HG02571 (cell line): ENCODE measurements at regions not wholly inside any gene's neighbourhood (a gene's known extent, or its start where the extent isn't known, plus 50 kb on each side); places are given as distances from the start of the nearest gene placed in this dataset.
A peak's percentile ranks its signal among the peaks of the same experiment; 100 is the strongest.
"Not testable (repeated sequence)": the region's sequence is repeated elsewhere in the genome, so short reads cannot be mapped to it uniquely, and the experiment has no call there.

ENCODE experiments used
- ATAC-seq: cut with Tn5 transposase; IDR thresholded peaks from one replicate; pipeline ENCODE4 v1.9.1; 2021; ENCODE audit warnings: mild to moderate bottlenecking, moderate library complexity; ENCODE audit not compliant: unreplicated experiment

DNA sequence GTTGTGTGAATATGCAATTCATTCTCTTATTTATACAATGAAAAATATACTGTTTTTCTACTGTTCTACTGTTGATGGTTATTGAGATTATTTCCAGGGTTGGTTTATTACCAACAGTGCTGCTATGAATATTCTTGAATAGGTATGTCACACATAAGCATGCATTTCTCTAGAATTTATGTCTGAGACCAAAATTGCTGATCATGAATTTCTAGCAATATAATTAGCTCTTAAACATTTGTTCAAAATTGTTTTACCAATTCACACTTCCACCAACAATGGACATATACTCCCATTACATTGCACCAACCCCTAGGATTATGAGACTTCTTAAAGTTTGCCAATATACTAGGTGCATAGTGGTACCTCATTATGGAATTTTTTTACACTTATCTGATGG is 164.1 kb upstream of the KCNQ5 start:
- no peak for ATAC-seq

DNA sequence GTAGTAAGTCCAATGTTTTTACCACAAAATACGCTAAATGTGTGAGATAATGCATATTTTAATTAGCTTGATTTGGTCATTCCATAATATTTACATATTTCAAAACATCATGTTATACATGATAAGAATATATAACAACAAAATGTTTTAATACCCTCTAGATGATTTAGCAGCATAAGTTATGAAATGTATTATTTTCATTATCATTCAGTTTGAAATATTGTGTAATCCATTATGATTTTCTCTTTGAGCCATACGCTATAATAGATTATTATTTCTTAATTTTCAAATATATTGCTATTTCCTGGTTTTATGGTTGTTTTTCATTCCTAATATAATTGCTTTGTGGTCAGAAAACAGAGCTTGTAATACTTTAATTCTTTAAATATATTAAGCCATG is 163.3 kb upstream of the KCNQ5 start:
- no peak for ATAC-seq

DNA sequence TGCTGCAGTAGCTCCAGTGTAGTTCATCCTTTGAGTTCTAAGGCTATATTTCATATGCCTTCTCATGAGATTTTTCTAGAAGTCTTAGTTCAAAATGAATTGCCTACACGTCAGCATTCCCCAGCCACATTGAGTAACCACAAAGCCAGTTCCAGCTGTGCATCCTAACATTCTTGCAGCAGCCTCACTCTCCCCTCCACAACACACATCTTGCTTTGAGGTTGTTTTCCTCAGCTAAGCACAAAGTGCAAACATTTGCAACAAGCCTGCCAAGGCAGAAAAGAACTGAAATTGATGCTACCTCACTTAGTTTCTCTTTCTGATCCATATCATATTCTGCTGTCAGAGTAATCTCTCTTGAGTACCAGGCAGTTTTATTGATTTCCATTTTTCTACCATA is 160.7 kb upstream of the KCNQ5 start:
- no peak for ATAC-seq

DNA sequence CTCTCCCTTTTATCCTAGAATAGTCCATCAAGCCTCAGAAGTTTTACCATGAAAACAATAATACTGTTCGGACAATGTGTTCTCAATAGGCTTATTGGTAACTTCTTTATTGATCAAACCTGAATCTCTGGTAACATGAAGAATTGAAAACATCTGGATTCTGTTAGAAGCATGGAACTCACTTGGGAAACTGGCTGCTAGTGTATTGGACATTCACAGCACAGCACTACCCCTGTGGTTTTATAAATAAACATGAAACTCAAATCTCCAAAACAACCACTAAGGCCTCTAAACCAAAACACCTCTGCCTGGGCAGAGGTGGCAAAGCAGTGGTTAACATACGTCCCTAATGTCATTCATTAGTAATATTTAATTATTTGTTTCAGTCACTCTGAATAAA is 157.6 kb upstream of the KCNQ5 start:
- ATAC-seq = no peak

DNA sequence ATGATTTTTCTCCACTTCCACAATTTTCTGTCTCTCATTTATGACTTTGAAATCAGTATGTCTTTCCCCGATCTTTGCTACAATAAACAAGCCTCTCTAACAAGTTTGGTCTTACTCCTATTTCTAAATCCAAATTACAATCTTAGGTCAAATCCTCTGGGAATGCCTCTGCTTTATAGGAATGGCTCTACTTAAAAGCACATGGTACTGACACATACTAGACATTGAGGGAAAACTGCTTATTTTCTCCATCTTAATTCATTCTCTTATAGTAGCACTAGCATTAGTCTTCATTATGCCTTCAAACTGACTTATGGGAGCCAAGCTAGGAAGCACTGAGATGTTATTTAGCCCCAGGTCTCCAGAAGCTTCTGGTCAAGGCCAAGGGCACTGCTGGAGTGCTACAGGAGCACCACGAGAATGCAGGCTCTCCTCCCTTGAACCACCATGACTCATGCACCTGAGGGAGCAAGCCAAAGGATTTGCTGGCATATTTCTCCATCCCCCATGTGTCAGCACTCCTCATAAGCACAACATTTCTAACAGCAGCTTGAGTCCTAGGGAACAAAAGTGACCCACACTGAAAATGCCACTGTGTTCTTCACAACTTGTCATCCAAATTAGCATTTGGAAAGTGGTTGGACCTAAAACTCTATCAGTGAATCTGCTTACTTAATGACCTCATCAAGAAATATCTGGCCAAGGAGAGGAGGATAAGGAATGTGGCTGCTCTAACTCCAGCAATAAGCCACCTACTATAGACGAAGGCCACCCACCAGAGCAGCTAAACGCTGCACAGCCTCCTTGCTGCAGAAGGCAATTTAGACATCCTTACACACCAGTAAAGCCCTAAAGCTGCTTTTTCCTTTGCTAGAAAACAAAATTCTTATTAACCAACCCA is 156.8 kb upstream of the KCNQ5 start:
- ATAC-seq = no peak

DNA sequence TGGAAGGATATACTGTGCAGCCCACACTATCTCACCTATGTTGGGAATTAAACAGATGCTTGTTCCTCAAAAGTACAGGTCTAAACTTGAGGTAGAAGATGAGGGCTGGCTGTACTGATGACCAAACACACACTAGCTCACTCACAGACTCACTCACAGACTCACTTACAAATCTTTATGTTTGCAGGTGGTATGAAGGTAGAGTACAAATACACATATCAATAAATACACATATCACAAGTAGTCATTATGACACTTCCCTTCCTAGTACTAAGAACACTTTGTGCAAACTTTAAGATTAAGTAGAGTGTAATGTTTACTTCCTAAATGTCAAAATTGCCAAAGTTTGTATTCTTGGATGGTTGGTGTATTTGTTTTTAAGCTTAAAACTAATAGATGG is 155.4 kb upstream of the KCNQ5 start:
- ATAC-seq = no peak

DNA sequence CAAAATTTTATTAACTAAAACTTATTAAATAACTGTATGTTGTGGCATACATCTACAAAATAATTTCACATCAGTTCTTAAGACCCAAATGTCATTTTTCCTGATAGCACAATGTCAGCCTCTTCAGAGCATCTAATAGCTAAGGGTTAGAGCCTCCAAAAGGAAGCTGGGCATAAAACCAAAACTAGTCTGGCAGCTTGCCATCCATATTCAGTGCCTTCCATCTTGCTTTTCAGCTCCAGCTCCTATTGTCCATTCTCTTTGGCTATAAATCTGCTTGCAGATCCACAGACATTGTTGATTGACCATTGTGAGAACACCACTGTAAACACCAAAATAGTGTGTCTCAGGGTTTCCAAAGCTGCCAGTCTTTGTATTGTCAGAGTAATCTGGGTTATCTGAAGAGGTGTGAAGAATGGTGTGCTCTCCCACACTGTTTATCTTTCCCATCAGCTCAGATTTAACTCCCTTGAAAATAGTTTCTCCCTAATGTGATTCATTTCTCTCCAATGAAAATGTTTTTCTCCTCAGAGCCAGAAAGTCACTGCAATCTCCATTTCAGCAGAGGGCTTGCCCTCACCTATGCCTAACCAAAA is 154.8 kb upstream of the KCNQ5 start:
- ATAC-seq = no peak

DNA sequence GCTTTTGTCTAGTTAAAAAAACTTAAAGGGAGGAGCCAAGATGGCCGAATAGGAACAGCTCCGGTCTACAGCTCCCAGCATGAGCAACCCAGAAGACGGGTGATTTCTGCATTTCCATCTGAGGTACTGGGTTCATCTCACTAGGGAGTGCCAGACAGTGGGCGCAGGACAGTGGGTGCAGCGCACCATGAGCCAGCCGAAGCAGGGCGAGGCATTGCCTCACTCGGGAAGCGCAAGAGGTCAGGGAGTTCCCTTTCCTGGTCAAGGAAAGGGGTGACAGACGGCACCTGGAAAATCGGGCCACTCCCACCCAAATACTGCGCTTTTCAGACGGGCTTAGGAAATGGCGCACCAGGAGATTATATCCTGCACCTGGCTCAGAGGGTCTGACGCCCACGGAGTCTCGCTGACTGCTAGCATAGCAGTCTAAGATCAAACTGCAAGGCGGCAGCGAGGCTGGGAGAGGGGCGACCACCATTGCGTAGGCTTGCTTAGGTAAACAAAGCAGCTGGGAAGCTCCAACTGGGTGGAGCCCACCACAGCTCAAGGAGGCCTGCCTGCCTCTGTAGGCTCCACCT is 152.4 kb upstream of the KCNQ5 start:
- ATAC-seq = not testable (repeated sequence)

DNA sequence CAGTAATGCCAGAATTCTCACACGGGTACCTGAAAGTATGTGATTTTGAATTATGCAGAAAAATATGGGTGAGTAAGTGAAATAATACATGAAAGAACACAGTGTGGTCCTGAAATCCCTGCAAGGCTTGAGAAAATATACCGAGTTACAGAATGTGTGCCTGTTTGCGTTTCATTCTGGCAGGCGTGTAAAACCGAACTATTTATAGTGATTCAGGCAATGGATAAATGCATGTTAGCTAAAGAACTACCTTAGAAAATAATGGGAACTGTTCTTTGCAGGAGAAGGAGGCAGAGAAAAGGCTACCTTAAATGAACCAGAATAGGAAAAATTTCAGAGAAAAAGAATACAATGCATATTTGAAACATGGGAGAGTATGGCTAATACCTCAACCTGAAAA is 145.8 kb upstream of the KCNQ5 start:
- no peak for ATAC-seq

DNA sequence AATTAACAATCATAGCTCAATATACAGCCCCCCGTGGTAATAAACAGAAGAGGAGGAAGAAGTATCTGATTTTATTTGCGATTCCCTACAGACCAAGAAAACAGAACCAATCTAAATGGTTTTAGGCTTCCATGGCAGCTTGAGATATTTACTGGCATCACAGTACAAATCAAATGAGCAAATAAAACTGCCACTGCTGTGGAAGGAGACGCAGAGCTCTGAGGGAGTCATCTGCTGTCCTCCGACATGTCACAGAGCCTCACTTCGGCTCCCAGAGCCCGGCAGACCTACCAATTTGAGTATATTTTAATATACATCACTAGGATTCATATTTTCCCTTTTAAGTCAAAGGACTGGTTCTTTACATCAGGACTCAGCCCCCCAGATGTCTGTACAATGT is 145.2 kb upstream of the KCNQ5 start:
- ATAC-seq = no peak

DNA sequence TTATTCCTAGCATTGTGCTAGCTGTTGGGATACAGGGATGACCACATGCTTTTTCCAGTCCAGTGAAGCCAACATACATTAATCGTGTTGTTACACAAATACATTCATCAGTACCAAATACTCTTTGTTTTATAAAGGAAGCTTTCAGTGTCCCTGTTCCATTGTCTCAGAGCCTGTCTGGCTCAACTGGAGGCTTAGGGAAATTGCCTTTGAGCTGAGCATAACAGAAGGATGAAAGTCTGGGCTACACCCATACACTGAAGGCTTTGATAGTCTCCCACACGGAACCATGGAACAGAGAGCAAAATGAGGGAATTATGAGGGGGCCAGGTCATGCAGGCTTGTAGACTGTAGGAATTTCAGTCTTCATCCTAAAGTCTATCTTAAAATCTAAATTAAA is 126.4 kb upstream of the KCNQ5 start:
- no peak for ATAC-seq

DNA sequence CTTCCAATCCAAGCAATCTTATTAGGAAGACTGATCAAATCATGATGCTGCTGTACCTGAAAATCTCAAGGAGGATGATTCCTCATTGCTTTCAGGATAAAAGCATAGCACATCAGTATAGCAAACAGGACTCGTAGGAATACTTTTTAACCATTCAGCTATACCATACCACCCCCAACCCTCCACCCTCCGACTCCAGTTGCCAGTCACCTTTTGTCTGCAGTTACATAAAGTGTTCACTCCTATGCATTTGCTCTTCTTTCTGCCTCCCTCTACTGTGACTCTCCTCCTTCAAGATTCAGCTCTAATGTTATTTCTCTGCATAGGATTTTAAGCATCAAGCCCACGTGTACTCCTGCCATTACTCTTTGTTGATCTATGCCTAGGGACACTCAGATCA is 124.7 kb upstream of the KCNQ5 start:
- no peak for ATAC-seq

DNA sequence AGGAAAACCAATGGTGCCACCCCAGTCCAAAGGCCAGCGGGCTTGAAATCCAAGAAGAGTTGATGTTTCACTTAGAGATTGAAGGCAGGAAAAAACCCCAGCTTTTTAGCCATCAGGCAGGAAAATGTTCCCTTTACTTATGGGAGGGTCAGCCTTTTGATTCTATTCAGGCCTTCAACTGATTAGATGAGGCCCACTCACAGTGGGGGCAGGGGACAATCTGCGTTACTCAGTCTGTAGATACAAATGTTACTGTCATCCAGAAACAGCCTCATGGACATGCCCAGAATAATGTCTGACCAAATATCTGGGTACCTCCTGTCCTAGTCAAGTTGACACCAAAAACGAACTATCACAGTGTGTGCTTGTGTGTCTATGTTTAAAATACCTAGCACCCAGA is 121.2 kb upstream of the KCNQ5 start:
- no peak for ATAC-seq

DNA sequence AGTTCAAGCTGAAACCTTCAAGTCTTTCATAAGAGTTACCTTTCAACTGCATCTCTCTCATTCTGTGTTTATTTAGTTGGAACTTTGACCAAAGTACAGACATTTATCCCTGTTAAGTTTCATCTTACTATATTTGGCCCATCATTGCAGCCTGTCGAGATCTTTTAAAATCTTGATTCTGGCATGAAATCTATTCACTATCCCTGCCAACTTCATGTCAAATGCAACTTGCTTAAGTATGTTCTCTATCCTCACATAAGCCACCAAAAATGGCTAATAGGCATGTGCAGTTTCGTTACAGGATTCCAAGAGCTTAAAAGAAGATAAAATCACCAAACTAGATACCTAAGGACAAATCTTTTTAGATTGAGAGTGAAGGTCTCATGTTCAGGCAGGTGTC is 117.5 kb upstream of the KCNQ5 start:
- ATAC-seq = no peak

DNA sequence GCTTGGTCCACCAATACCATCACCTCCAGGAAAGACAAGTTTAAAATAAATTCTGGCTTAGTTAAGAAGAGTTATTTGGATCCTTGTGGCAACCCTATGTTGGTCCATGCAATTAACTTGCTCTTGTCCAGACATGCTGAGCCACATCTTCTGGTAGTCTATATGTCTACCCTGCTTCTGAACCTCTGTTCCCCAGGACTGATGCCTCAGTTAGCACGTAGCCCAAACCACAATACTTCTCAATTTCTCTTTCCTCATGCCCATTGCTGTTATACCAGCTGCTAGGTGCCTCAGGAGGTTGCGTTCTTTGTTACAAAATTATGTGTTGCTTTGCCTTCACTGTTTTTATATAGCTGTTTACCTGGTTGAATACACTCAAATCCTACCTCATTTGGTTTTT is 116.4 kb upstream of the KCNQ5 start:
- no peak for ATAC-seq

DNA sequence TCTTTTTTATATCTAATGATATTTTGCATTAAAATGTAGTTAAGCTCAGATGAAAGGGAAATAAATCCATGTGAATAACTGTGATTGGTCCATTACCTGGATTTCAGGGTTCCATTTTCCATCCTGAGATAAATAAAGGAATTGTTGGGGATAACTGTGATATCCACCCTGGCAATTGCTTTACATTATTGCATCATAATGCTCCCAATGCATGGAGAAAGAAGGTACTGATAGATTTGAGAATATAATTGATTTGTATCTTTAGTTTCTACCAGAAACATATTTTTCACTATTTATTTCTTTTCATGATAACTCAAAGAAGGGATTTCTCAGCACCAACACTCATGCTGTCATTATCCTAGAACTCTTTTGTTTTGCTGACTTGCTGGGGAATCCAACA is 102.0 kb upstream of the KCNQ5 start:
- no peak for ATAC-seq

DNA sequence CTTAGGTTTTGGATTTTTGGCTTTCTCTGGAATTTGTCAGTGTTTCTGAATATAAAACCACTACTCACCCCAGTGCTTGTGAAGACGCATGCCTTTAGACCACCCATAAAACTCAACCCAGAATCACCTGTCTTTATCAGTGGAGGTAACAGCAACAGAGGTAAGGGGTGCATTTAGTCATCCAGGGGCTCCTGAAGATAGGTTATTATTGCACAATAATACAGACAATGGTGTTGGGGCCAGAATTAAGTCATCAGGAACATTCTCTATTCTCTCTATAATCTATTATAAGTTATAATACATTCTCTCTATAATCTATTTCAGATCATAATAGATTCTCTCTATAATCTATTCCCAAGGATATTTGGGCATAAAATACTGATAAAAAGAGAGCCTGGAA is 100.2 kb upstream of the KCNQ5 start:
- ATAC-seq = no peak

DNA sequence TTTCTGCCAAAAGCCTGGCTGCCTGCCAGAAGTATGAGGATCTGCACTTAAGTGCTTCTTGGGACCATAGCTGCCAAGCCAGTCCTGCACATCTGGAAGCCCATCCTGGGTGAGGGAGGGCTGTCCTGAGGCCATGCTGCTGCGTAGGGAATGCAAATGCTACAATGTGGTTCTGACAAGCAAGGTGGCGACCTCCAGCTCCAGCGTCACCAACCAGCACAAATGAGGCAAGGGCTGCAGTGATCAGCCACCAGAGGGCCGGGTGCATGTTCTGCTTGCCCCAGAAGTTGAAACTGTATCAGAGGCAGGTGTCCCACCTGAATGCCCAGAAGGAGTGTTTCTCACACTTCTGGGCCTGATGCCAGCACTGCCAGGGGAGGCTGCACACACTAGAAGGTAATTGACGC is 99.1 kb upstream of the KCNQ5 start:
- peak; percentile 51 for ATAC-seq

DNA sequence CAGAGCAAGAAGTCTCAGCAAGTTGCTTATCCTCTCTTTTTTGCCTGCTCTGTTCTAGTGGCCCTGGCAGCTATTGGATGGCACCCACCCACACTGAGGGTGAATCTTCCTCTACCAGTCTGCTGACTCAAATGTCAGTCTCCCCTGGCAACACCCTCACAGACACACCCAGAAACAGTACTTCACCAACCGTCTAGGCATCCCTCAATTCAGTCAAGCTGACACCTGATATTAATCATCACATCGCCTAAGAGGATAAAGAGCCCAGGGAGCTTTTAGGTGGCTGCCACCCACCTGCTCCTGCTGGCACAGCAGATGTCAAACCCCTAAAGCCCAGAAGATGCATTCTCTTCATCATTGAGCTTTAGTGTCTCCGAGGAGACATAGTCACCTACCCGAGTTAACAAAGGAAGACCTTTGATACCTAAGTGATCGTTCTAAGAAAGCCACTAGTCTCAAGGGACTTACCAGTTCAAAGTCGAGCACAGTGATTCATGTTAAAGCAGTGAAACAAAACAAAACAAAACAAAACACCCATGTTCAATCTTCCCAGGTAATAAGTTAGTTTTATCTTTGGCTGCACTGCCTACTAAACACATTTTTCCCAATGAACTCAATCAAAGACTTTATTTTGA is 97.7 kb upstream of the KCNQ5 start:
- ATAC-seq = no peak

DNA sequence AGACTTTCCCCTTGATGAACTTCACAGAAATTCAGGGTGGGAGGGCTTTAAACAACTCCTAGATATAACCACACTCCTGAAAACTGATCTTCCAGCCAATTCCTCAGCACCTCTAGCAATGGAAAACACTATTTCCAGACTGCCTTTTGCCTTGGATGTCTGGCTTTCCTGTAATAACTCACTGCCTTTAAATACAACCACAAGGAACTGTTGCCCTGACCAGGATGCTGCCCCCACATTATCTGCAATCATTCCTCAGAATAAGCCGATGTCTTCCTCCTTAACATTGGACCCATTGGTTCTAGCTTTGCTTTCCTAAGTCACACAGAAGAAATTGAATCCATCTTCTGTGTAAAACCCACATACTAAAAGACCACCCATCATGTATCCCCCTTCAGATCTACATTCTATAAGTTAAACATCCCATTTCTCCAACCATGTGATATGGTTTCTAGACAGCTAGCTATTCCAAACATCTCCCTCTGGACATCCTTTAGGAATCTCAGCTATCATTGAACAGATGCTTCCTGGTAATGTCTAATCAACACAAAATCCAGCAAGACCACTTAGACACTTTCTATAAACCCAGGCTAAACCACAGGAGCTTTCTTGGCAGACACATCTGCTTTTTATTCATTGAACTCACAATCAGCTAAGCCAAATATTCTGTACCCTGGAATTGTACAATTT is 95.9 kb upstream of the KCNQ5 start:
- no peak for ATAC-seq

DNA sequence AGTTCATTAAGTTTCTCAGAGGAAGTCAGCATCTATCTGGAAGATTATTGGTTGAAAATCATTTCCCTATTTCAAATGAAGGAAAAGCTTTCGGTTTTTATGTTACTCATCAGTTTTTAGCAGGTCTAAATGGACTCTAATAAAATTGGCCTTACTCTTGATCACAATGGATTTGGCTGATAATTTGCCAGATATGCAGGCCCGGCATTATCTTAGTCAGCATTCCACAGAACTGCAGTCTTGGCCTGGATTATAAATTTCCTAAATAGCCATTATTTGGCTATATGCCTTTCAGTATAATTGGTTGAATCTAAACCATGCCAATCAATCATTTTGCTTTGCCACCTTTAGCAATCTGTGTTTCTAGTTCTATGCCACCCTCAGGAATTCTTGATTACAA is 91.7 kb upstream of the KCNQ5 start:
- ATAC-seq = no peak
